Right ventricle myocardium superior (tissue), 1 donor: ENCODE measurements at regions not wholly inside any gene's neighbourhood (a gene's known extent, or its start where the extent isn't known, plus 50 kb on each side); places are given as distances from the start of the nearest gene placed in this dataset.
"Not testable (repeated sequence)": the region's sequence is repeated elsewhere in the genome, so short reads cannot be mapped to it uniquely, and the experiment has no call there.

Source experiments
- ATAC-seq: fragments of 200-7000 bp; cut with Tn5 transposase; one replicate; pipeline ENCODE4 v1.9.1; 2020; ENCODE audit warnings: mild to moderate bottlenecking; ENCODE audit not compliant: poor library complexity
- DNase-seq: peaks from one replicate; pipeline ENCODE4 v3.0.0-alpha.2; 2020
- intact Hi-C: fragments of 100-400 bp; cut with DNase I; formaldehyde crosslinking; loops from one replicate; pipeline ENCODE4 v1.11.2; 2022
- donor health status: DM: no; HTN: yes; CAD: no; lungs with severe emphysema.

DNA sequence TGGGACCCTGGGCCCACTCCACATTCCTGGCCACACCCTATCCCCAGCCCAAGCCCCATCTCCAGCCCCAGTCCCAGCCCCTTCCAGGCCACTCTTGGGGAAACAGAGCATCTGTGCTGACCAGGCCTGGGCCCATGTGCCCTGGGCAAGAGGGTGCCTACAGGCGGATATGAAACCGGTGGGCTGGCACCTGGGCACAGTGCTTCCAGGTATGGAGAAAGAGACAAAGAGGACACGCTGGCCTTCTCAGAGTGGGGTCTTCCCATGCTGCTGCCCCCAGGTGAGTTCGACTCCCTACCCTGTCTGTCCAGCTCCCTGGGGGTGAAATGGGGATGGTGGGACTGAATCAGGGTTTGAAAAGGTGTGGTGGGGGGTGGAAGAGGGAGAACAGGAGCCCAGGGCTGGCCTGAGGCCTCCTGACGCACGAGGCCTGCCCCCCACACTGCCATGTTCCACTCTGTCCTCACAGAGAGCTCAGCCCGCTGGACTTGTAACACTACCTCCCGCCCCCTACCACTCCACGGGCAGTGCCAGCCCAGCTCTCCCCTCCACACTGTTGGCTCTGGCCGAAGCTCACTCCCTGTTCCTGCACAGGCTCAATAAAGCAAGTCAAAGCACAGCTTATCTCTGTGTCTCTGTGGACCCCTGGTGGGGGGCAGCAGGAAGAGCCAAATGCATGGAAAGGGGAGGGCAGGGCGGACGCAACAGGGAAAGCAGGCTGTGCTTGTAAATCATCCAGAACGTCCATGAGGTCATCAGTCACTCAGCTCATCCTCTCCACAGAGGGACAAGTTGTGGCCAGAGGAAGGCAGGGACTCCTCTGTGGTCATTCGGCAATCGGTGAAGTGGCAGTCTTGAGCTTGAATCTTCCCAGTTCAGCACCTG, 71.1 kb upstream of the TMEM97 start:
- intact Hi-C loops: no loop called here
- no peak for DNase-seq
- ATAC-seq: no peak

DNA sequence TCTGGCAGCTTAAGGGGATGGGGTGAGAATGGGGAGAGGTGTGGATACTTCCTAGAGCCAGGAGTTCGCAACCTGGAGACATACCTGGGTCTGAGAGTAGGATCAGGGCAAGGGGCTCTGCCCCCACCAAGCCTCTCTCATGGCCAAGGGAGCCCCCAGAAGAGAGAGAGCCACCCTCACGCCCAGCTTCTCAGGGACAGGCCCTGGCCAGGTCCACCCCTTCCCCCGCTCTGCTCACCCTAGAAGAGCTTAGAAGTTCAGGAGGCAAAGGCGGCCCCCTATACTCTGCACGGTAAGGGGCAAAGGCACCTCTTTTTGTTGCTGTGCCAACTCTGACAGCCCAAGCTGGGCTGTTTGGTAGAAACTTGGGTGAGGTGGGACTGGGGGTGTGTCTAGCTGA, 69.3 kb upstream of the TMEM97 start:
- intact Hi-C loops: loop anchor here (5.0 kb wide), 1 partner anchor 447 kb away; the partner anchor contains the start of gene NOS2
- no peak for ATAC-seq

DNA sequence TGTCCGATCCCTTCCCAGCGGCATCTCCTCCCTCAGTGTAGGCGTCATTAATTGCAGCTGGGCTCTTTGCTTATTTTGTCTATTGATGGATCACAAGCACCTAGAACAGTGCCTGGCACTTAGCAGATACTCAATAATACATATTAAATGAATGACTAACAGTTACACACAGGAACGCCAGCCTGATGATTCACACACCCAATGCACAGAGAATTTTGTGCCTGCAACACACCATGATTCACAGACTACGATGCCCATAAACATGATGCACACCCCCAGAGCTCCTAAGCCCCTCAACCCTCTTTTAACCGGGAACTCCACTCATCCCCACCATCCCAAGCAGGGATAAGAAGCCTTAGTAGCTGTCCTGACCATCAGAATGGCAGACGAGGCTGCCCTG, 66.6 kb upstream of the TMEM97 start:
- DNase-seq (no peak), ATAC-seq (no peak)
- intact Hi-C loops: loop anchor here (5.0 kb wide), 1 partner anchor 450 kb away; the partner anchor contains the start of gene NOS2

More for the DNA sequence above, 69.3 kb upstream of the TMEM97 start:
- no peak for DNase-seq

DNA sequence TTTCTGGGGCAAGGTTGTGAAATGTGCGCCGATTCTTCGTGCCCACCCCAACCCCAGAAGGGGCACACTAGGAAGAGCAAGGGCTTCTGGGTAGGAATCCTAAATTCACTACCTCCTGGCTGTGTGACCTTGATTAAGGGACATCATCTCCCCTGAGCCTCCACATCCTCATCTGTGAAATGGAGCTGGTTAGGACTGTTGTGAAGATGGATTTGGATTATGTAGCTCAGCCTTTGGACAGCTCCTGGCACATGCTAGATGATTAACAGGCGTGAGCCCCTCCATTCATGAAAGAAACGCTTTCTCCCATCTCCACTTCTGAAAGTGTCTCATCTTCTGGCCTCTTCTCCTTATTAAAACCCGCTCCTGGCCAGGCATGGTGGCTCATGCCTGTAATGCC, 65.3 kb upstream of the TMEM97 start:
- intact Hi-C loops: loop anchor here (5.0 kb wide), 1 partner anchor 451 kb away; the partner anchor contains the start of gene NOS2
- no peak for ATAC-seq

DNA sequence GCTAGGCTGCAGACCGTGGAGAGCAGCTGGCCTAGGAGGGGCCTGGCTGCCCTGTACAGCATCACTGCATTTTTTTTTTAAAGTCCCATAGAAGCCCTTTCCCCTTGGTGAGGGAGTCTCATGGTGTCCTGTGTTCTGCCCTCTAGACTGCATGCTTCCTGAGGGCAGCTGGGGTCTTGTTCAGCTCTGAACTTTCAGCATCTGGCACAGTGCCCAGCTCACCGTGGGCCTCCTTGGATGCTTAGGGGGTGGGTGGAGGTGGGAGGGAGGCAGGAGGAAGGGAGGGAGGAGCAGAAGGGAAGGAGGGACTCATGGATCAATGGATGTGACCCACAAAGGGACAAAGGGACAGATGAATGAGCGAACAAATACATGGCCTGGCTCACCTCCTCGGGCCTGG, 63.4 kb upstream of the TMEM97 start:
- ATAC-seq (no peak), DNase-seq (no peak)
- intact Hi-C loops: no loop called here

More for the DNA sequence above, 65.3 kb upstream of the TMEM97 start:
- DNase-seq: no peak

DNA sequence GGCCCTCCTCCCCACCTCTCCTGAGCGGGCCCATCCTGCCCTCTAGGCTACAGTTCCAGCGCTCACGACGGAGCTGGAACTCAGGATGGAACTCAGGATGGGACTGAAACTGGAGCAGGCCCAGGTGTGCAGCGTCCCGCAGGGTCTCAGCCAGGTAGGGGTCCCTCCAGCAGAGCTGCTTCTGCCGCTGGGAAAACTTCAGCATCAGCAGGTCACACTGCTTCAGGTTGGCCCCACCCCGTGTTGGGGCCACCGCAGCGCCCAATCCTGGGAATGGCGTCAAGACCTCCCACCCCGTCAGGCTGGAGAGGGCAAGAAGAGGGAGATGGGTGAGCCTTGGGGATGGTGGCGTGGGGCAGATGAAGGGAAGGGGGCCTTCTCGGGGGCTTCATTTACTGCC, 62.6 kb upstream of the TMEM97 start:
- DNase-seq (no peak), ATAC-seq (no peak)
- intact Hi-C loops: no loop called here

DNA sequence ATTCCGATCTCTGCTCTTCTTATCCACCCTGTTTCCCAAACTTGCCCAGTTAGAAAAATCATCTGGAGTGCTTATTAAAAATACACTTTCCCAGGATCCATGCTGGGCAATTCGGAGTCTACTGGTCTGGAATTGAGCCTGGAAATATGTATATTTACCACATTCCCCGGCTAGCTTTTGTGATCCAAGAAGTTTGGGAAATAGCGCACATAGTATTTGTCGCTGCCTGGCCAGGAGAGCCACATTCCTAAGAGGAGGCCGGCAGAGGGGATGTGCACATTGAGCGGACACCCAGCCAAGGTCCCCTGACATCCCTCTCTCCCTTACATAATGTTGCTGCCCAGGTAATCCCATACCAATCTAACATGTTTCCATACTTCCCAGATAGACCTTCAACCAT, 62.1 kb upstream of the TMEM97 start:
- DNase-seq (no peak), ATAC-seq (no peak)
- intact Hi-C loops: no loop called here

DNA sequence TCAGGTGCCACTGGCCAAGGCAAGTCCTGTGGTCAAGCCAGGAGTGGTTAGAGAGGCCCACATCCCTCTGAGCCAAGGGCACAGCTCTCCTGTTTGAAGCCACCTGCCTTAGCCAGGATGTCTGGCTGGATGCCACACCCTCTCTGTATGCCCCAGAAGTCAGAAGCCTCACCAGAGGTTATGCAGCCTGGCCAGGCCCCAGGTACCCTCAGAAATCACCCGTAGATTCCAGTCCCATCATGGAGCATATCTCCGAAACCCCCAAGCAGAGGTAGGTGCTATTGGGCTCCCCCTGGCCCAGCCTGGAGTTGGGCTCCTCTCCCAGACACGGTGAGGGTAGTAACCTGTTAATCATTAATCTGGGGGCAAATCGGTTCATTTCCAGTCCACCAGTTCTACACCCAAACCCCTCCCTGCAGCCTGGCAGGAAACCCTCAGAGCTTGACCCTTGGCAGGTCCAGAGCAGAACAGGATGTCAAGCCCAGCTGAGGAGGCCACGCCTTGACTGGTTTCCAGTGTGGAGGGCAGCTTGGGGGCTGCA, 60.6 kb upstream of the TMEM97 start:
- intact Hi-C loops: no loop called here
- no peak for ATAC-seq
- DNase-seq: no peak

DNA sequence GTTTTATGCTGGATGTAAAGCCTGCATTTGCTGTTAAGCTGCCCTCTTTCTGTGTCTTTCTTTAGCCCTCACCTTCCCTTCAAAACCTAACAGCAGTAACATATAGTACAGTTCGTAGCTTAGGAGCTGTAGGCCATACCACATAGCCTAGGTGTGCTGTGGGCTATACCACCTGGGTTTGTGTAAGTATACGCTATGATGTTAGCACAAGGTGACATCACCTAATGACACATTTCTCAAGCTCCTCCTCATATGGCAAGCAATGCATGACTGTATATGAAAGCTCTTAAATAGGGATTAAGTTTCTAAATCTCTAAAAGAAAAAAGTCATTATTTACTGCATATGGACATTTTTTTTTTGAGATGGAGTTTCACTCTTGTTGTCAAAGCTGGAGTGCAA, 57.8 kb upstream of the TMEM97 start:
- no peak for DNase-seq
- no peak for ATAC-seq
- intact Hi-C loops: no loop called here

DNA sequence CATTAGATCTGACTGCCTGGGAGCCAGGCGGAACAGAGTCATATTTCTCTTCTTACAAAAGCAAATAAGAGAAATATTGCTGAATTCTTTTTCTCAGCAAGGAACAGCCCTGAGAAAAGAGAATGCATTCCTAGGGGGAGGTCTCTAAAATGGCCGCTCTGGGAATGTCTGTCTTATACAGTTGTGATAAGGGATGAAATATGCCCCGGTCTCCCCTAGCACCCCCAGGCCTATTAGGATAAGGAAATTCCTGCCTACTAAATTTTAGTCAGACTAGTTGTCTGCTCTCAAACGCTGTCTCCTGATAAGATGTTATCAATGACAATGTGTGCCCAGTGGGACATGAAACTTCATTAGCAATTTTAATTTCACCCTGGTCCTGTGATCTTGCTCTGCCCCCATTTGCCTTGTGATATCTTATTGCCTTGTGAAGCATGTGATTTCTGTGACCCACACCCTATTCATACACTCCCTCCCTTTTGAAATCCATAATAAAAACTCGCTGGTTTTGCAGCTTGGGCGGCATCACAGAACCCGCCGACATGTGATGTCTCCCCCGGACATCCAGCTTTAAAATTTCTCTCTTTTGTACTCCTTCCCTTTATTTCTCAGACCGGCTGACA, 56.8 kb upstream of the TMEM97 start:
- DNase-seq, ATAC-seq, intact Hi-C loops: not testable (repeated sequence)

DNA sequence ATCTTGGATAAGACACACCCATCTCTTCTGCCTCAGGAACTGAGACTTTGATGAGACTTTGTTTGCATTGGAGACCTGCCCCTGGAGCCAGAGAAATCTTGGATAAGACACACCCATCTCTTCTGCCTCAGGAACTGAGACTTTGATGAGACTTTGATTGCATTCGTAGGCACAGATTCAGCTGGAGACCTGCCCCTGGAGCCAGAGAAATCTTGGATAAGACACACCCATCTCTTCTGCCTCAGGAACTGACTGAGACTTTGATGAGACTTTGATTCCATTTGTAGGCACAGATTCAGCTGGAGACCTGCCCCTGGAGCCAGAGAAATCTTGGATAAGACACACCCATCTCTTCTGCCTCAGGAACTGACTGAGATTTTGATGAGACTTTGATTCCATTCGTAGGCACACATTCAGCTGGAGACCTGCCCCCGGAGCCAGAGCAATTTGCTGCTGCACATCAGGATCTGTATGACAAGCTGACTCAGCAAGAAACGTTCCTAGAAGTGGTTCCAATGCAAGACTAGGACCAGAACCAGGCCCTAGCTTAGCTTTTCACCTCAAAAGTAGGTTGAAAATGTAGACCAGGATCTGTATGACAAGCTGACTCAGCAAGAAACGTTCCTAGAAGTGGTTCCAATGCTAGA, 54.0 kb upstream of the TMEM97 start:
- ATAC-seq, DNase-seq, intact Hi-C loops: not testable (repeated sequence)

DNA sequence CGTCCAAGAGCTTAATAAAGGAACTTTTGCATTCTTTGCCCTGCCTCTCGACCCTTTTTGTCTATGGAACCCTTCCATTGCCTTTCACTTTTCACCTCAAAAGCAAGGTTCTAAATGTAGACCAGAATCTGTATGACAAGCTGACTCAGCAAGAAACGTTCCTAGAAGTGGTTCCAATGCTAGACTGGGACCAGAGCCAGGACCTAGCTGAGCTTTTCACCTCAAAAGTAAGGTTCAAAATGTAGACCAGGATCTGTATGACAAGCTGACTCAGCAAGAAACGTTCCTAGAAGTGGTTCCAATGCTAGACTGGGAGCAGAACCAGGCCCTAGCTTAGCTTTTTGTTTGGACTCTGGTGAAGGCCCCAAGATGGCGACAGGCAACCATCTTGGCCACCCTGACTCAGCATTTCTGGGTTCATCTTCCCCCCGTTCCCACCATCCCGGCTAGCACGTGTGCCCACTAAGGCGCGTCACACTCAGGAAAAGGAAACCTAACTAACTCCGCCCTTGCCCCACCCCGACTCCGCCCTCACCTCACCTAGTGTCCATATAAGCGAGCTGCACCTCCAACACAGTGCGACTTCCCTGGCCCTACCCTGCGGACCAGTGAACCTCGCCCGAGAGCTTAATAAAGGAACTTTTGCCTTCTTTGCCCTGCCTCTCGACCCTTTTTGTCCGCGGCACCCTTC, 53.0 kb upstream of the TMEM97 start:
- intact Hi-C loops, ATAC-seq, DNase-seq: not testable (repeated sequence)

DNA sequence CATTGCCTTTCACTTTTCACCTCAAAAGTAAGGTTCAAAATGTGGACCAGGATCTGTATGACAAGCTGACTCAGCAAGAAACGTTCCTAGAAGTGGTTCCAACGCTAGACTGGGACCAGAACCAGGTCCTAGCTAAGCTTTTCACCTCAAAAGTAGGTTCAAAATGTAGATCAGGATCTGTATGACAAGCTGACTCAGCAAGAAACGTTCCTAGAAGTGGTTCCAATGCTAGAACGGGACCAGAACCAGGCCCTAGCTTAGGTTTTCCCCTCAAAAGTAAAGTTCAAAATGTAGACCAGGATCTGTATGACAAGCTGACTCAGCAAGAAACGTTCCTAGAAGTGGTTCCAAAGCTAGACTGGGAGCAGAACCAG, 52.5 kb upstream of the TMEM97 start:
- intact Hi-C loops, DNase-seq, ATAC-seq: not testable (repeated sequence)

DNA sequence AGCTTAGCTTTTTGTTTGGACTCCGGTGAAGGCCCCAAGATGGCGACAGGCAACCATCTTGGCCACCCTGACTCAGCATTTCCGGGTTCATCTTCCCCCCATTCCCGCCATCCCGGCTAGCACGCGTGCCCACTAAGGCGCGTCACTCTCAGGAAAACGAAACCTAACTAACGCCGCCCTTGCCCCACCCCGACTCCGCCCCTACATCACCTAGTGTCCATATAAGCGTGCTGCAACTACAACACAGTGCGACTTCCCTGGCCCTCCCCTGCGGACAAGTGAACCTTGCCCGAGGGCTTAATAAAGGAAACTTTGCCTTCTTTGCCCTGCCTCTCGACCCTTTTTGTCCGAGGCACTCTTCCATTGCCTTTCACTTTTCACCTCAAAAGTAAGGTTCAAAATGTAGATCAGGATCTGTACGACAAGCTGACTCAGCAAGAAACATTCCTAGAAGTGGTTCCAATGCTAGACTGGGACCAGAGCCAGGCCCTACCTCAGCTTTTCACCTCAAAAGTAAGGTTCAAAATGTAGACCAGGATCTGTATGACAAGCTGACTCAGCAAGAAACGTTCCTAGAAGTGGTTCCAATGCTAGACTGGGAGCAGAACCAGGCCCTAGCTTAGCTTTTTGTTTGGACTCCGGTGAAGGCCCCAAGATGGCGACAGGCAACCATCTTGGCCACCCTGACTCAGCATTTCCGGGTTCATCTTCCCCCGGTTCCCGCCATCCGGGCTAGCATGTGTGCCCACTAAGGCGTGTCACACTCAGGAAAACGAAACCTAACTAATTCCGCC, 51.9 kb upstream of the TMEM97 start:
- ATAC-seq, DNase-seq, intact Hi-C loops: not testable (repeated sequence)

DNA sequence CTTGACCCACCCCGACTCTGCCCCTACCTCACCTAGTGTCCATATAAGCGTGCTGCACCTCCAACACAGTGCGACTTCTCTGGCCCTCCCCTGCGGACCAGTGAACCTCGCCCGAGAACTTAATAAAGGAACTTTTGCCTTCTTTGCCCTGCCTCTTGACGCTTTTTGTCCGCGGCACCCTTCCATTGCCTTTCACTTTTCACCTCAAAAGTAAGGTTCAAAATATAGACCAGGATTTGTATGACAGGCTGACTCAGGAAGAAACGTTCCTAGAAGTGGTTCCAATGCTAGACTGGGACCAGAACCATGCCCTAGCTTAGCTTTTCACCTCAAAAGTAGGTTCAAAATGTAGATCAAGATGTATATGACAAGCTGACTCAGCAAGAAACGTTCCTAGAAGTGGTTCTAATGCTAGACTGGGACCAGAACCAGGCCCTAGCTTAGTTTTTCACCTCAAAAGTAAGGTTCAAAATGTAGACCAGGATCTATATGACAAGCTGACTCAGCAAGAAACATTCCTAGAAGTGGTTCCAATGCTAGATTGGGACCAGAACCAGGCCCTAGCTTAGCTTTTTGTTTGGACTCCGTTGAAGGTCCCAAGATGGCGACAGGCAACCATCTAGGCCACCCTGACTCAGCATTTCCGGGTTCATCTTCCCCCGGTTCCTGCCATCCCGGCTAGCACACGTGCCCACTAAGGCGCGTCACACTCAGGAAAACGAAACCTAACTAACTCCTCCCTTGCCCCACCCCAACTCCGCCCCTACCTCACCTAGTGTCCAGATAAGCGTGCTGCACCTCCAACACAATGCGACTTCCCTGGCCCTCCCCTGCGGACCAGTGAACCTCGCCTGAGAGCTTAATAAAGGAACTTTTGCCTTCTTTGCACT, 51.0 kb upstream of the TMEM97 start:
- no peak for ATAC-seq
- no peak for DNase-seq
- intact Hi-C loops: no loop called here

DNA sequence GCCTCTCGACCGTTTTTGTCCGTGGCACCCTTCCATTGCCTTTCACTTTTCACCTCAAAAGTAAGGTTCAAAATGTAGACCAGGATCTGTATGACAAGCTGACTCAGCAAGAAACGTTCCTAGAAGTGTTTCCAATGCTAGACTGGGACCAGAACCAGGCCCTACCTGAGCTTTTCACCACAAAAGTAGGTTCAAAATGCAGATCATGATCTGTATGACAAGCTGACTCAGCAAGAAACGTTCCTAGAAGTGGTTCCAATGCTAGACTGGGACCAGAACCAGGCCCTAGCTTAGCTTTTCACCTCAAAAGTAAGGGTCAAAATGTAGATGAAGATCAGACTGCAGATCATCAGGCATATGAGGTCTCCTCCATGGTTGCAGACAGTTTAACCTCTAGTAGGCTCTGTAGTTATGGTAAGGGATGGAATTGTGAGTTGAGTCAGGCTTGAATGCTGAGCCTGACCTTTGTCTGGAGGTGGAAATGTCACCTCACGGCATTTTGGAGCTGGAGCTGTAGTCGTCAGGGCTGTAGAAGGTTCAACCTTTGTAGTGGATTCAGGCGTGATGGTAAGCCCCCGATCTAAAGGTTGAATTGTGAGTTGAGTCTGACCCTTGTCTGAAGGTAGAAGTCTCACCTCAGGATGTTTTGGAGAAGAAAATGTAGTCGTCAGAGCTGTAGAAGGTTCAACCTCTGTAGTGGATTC, 50.2 kb upstream of the TMEM97 start:
- ATAC-seq: no peak
- intact Hi-C loops: no loop called here
- no peak for DNase-seq
